Neural crest cell (in vitro differentiated cells): ENCODE measurements at regions not wholly inside any gene's neighbourhood (a gene's known extent, or its start where the extent isn't known, plus 50 kb on each side); places are given as distances from the start of the nearest gene placed in this dataset.

Source experiments
- DNase-seq: peaks from one replicate; pipeline ENCODE4 v3.0.0; 2021; ENCODE audit warnings: low read depth, mixed read lengths, low spot score
- H3K27ac Mint-ChIP-seq: one replicate; pipeline ENCODE4 v1.8.0; 2021; ENCODE audit warnings: mild to moderate bottlenecking, mixed read lengths; ENCODE audit not compliant: unreplicated experiment
- H3K27me3 Mint-ChIP-seq: 2 replicates; pipeline ENCODE4 v1.8.0; 2021; ENCODE audit warnings: low read depth, mild to moderate bottlenecking, mixed read lengths
- H3K36me3 Mint-ChIP-seq: 2 replicates; pipeline ENCODE4 v1.8.0; 2021; ENCODE audit warnings: low read depth, mild to moderate bottlenecking, mixed read lengths
- H3K4me1 Mint-ChIP-seq: 2 replicates; pipeline ENCODE4 v1.8.0; 2021; ENCODE audit warnings: mixed read lengths
- H3K4me3 Mint-ChIP-seq: one replicate; pipeline ENCODE4 v1.8.0; 2021; ENCODE audit warnings: mild to moderate bottlenecking, mixed read lengths
- H3K9me3 Mint-ChIP-seq: 2 replicates; pipeline ENCODE4 v1.8.0; 2021; ENCODE audit warnings: mixed read lengths
- TF ChIP-seq, protein P1 (sequence below): fragments of 200-600 bp; sonication (generic); conservative IDR thresholded peaks from 2 replicates; pipeline ENCODE4 v1.5.0; 2021; ENCODE audit warnings: antibody characterized with exemption, mild to moderate bottlenecking

DNA sequence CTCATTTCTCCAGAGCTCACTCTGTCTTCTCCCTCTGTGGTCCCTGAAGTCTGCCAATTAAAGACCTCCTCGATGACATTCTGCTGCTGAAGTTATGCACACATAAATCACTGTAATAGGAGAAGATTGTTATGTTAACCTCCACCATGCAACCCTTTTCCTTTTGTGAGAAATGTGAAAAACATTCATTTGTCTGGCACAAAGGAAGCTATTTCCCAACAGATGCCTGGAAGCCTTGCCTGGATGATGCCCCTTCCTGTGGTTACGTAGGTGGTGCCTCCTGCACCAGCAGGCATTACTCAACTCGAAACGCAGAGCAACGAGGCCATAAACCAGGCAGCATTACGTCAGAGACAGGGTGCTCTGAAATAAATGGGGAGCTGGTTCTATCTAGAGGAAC is 327.4 kb upstream of the ZNF507 start:
- Mint-ChIP-seq H3K9me3 (peaks cover 2% of the 10 kb centered on the region), H3K4me3 (no peak overlapping the region), H3K27me3 (no peaks in the 10 kb centered on the region), H3K36me3 (no peaks in the 10 kb centered on the region), H3K4me1 (peaks cover 2% of the 10 kb centered on the region), H3K27ac (peak overlapping the region; percentile 13)
- TF ChIP-seq, protein P1, sequence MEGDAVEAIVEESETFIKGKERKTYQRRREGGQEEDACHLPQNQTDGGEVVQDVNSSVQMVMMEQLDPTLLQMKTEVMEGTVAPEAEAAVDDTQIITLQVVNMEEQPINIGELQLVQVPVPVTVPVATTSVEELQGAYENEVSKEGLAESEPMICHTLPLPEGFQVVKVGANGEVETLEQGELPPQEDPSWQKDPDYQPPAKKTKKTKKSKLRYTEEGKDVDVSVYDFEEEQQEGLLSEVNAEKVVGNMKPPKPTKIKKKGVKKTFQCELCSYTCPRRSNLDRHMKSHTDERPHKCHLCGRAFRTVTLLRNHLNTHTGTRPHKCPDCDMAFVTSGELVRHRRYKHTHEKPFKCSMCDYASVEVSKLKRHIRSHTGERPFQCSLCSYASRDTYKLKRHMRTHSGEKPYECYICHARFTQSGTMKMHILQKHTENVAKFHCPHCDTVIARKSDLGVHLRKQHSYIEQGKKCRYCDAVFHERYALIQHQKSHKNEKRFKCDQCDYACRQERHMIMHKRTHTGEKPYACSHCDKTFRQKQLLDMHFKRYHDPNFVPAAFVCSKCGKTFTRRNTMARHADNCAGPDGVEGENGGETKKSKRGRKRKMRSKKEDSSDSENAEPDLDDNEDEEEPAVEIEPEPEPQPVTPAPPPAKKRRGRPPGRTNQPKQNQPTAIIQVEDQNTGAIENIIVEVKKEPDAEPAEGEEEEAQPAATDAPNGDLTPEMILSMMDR = no peak
- no peak for DNase-seq

DNA sequence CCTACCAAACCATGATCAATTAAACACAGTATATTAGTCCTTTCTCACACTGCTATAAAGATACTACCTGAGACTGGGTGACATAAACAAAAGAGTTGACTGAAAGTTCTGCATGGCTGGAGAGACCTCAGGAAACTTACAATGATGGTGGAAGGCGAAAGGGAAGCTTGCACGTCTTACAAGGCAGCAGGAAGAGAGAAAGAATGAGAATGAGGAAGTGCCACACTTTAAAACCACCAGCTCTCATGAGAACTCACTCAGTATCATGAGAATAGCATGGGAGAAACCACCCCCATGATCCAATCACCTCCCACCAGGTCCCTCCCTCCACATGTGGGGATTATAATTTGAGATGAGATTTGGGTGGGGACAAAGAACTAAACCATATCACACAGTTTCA is 324.9 kb upstream of the ZNF507 start:
- H3K9me3 Mint-ChIP-seq = peaks cover 2% of the 10 kb centered on the region
- H3K27me3 Mint-ChIP-seq = no peaks in the 10 kb centered on the region
- no peak for DNase-seq
- peaks cover under 1% of the 10 kb centered on the region for H3K36me3 Mint-ChIP-seq
- H3K27ac Mint-ChIP-seq = no peak overlapping the region
- TF ChIP-seq, protein P1 = no peak
- H3K4me1 Mint-ChIP-seq = peaks cover 12% of the 10 kb centered on the region
- H3K4me3 Mint-ChIP-seq = no peak overlapping the region

DNA sequence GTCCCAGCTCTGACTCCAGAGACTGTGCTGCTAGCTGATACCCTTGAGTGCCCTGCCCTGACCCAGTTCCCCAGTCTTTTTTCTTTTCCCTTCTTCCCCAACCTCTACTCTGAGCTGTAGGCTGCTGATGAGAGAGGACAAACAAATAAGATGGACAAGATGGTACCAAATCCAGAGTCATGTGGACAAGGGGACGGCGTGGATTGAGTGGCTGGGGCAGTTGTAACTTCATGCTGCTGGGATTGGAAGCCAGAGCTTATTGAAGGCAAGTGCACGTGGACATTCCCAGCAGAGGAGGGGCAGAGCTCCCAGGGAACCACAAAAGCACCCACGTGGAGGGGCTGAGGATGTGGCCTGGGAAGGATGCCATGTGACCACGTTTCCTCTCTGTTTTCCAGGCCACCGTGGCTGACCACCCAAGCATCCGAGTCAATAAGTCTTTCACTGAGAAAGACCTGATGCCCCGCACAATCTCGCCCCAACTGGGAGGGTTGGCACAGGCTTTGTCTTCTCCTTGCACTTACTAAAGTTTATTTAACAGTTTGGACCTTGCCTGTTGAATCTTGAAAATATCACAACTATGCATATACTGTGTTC is 323.3 kb upstream of the ZNF507 start:
- Mint-ChIP-seq H3K4me1 (peaks cover 12% of the 10 kb centered on the region), H3K27ac (no peak overlapping the region), H3K27me3 (peaks cover 3% of the 10 kb centered on the region), H3K36me3 (peaks cover 4% of the 10 kb centered on the region), H3K4me3 (no peak overlapping the region), H3K9me3 (peaks cover 9% of the 10 kb centered on the region)
- TF ChIP-seq, protein P1 = no peak
- DNase-seq = no peak

DNA sequence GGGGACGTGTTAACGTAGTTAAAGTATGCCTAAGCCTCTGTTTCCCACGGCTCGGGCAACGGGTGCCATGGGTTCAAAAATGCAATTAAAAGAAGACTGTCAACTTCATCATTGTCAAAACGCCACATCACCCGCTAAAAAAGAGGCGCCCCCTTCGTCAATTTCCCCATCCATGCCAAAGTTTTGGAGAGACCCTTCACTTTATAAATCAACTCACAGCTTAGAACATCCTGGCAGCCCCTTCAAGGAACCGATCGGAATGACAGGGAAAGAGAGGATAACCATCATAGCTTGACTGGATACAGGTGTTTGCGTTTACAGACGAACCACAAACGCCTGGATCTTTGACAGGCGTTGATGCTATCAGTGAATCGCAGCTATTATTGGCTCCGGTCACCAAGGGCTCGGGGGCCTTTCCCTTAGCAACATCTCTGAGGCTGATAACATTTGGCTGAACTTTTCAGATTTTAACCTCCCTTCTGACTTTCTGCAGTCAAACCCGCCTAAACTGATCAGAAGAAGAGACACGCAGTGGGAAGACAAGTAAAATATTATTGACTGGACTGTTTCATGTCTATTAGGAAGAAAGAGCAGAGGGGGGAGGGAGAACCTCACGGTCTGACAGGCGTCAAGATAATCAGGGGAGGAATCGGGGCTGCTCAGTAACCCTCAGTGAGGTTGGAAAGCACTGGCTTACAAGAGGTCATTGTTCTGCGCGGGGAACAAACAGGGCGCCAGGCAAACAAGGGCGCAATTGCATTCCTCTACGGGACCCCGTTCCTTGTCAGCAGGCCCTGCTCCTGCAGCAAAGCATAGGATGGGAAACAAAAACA is 322.5 kb upstream of the ZNF507 start:
- no peak for DNase-seq
- Mint-ChIP-seq H3K4me1 (peaks cover 12% of the 10 kb centered on the region), H3K9me3 (peaks cover 10% of the 10 kb centered on the region), H3K4me3 (no peak overlapping the region), H3K27me3 (peaks cover 3% of the 10 kb centered on the region), H3K27ac (peak overlapping the region; percentile 16), H3K36me3 (peaks cover 4% of the 10 kb centered on the region)
- TF ChIP-seq, protein P1 = no peak

DNA sequence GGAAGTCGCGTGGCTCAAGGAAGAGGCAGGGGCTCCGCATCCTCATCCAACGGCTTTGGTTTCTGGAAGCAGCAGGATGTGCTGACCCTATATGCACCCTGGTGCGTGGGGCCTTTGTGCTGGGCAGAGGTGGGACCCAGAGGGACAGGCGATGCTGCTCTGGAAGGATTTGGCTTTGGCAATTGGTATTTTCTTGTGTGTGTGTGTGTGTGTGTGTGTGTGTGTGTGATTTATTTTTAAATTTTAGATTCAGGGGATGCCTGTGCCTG is 321.9 kb upstream of the ZNF507 start:
- Mint-ChIP-seq H3K4me1 (peaks cover 12% of the 10 kb centered on the region), H3K4me3 (no peak overlapping the region)
- TF ChIP-seq, protein P1 = no peak

More for the DNA sequence above, 321.9 kb upstream of the ZNF507 start:
- DNase-seq = no peak
- Mint-ChIP-seq H3K36me3 (peaks cover 4% of the 10 kb centered on the region), H3K9me3 (peaks cover 13% of the 10 kb centered on the region), H3K27ac (peak overlapping the region; percentile 16), H3K27me3 (peaks cover 3% of the 10 kb centered on the region)
